ENCODE measurements at regions not wholly inside any gene's neighbourhood (a gene's known extent, or its start where the extent isn't known, plus 50 kb on each side); places are given as distances from the start of the nearest gene placed in this dataset.

DNA sequence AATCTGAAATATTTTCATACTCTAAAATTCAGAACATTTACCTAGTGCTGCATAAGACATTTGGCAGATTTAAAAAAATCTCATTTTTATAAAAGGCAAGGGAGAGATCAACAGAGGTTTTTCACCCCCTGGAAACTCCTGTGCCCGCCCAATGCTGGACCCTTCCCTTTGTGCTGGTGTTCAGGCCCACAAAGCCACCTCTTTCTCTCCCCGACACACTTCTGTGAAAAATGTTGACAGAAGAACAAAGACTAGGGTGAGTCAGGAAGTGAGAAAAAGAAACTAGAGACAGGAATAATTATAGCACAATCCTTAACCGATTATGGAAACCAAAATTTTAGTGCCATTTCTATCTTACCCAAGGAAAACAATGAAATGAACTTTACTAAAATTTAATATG is 197.7 kb upstream of the STXBP6 start:
- 45 to 60% (median 50%) methylated on average over 3 of the region's 3 CpGs for WGBS, 5 donors
- intact Hi-C loops (cut with DNase I; ENCODE audit: low total_unique reads) = no loop called here
- Histone ChIP-seq H3K36me3 (no peaks in the 10 kb centered on the region), H3K27me3 (no peaks in the 10 kb centered on the region), H3K9me3 (no peaks in the 10 kb centered on the region), H3K4me3 (no peak overlapping the region), H3K27ac (no peak overlapping the region), H3K4me1 (no peaks in the 10 kb centered on the region)
- TF ChIP-seq EP300 (IDR thresholded peaks at IDR 0.05) (no peak), POLR2AphosphoS5 (IDR thresholded peaks at IDR 0.05) (no peak), CTCF (IDR thresholded peaks at IDR 0.05) (no peak), POLR2A (IDR thresholded peaks at IDR 0.05) (no peak)
- no peak for DNase-seq

- H3K4me1 ChIP-seq = no peaks in the 10 kb centered on the region
- H3K27me3 ChIP-seq = no peaks in the 10 kb centered on the region
- H3K36me3 ChIP-seq = no peaks in the 10 kb centered on the region
- no peak for TF ChIP-seq CTCF (IDR thresholded peaks at IDR 0.05)
- TF ChIP-seq POLR2AphosphoS5 (IDR thresholded peaks at IDR 0.05) = no peak
- no peak for TF ChIP-seq POLR2A (IDR thresholded peaks at IDR 0.05)
- TF ChIP-seq EP300 (IDR thresholded peaks at IDR 0.05) = no peak
- intact Hi-C loops (cut with DNase I; ENCODE audit: low total_unique reads) = no loop called here
- H3K9me3 ChIP-seq = no peaks in the 10 kb centered on the region
- WGBS, 5 donors = 43 to 68% (median 48%) methylated on average over 2 of the region's 2 CpGs
- no peak for DNase-seq
- no peak overlapping the region for H3K4me3 ChIP-seq
- H3K27ac ChIP-seq = no peak overlapping the region
These were observed 196.8 kb upstream of the STXBP6 start for GRCh38 chr14:25246751-25247150.

GRCh38 chr14:25239170-25239569 is 189.2 kb upstream of the STXBP6 start:
- Histone ChIP-seq H3K27me3 (no peaks in the 10 kb centered on the region), H3K27ac (no peak overlapping the region), H3K4me1 (peaks cover 0 to 7% (median 0%) of the 10 kb centered on the region in 4 donors), H3K4me3 (no peak overlapping the region), H3K9me3 (no peaks in the 10 kb centered on the region), H3K36me3 (no peaks in the 10 kb centered on the region)
- no peak for DNase-seq
- 44 to 61% (median 57%) methylated on average over 1 of the region's 1 CpG for WGBS, 5 donors
- no peak for TF ChIP-seq POLR2AphosphoS5 (IDR thresholded peaks at IDR 0.05)
- TF ChIP-seq EP300 (IDR thresholded peaks at IDR 0.05) = no peak
- TF ChIP-seq CTCF (IDR thresholded peaks at IDR 0.05) = no peak
- TF ChIP-seq POLR2A (IDR thresholded peaks at IDR 0.05) = no peak
- intact Hi-C loops (cut with DNase I; ENCODE audit: low total_unique reads) = no loop called here

GRCh38 chr14:25237845-25238244 is 187.9 kb upstream of the STXBP6 start:
- Histone ChIP-seq H3K9me3 (no peaks in the 10 kb centered on the region), H3K27ac (no peak overlapping the region), H3K4me3 (no peak overlapping the region), H3K36me3 (no peaks in the 10 kb centered on the region), H3K27me3 (no peaks in the 10 kb centered on the region), H3K4me1 (peaks cover 0 to 7% (median 0%) of the 10 kb centered on the region in 4 donors)
- intact Hi-C loops (cut with DNase I; ENCODE audit: low total_unique reads) = no loop called here
- 6 to 15% (median 12%) methylated on average over 6 of the region's 6 CpGs for WGBS, 5 donors
- peak in 1 of 2 donors; percentile 12 for DNase-seq
- TF ChIP-seq CTCF (IDR thresholded peaks at IDR 0.05) = peak in 1 of 7 experiments; percentile 5
- TF ChIP-seq POLR2AphosphoS5 (IDR thresholded peaks at IDR 0.05) = no peak
